Brain microvascular endothelial cell (primary cell): ENCODE measurements at regions not wholly inside any gene's neighbourhood (a gene's known extent, or its start where the extent isn't known, plus 50 kb on each side); places are given as distances from the start of the nearest gene placed in this dataset.

Experiments used
- DNase-seq: peaks from one replicate; pipeline ENCODE4 v3.0.0-alpha.2; 2020
- H3K27ac ChIP-seq: fragments of 250-450 bp; sonication (Bioruptor Pico); 2 replicates; pipeline ENCODE4 v1.5.1; 2020; ENCODE audit warnings: mild to moderate bottlenecking, moderate library complexity
- H3K27me3 ChIP-seq: fragments of 250-450 bp; sonication (Bioruptor Pico); replicated peaks from 2 replicates; pipeline ENCODE4 v1.5.1; 2020; ENCODE audit warnings: mild to moderate bottlenecking
- H3K36me3 ChIP-seq: fragments of 250-450 bp; sonication (Bioruptor Pico); replicated peaks from 2 replicates; pipeline ENCODE4 v1.5.1; 2020; ENCODE audit warnings: mild to moderate bottlenecking
- H3K4me3 ChIP-seq: 2 replicates; pipeline ENCODE4 v1.5.1; 2011; ENCODE audit warnings: low read depth, mild to moderate bottlenecking, control low read depth, low read length, moderate library complexity
- CTCF ChIP-seq: IDR thresholded peaks from 2 replicates; pipeline ENCODE4 v1.5.1; 2011; ENCODE audit warnings: low read depth, mild to moderate bottlenecking, moderate library complexity, low read length, control low read depth, inconsistent platforms; ENCODE audit errors: missing control alignments
- in situ Hi-C: cut with HindIII; loops from 2 replicates; pipeline ENCODE4 v1.10.0; 2017; ENCODE audit warnings: low sequenced_read_pairs, low pct_ligation_motif_present

GRCh38 chr4:138292321-138292720 lies 50.2 kb upstream of the SLC7A11 start:
- no peaks in the 10 kb centered on the region for H3K27me3 ChIP-seq
- H3K27ac ChIP-seq = no peak overlapping the region
- no peak for TF ChIP-seq CTCF
- in situ Hi-C loops = no loop called here
- H3K36me3 ChIP-seq = no peaks in the 10 kb centered on the region
- DNase-seq = no peak
- no peak overlapping the region for H3K4me3 ChIP-seq
